ENCODE measurements at regions not wholly inside any gene's neighbourhood (a gene's known extent, or its start where the extent isn't known, plus 50 kb on each side); places are given as distances from the start of the nearest gene placed in this dataset.
A peak's percentile ranks its signal among the peaks of the same experiment; 100 is the strongest.
"Not testable (repeated sequence)": the region's sequence is repeated elsewhere in the genome, so short reads cannot be mapped to it uniquely, and the experiment has no call there.

GRCh38 chr20:50329981-50330503, 139.4 kb downstream of the CEBPB start:
- no peak for DNase-seq (ENCODE audit: low read depth)
- H3K4me3 ChIP-seq (ENCODE audit: low read depth, low read length), result no peak overlapping the region
- no peak for TF ChIP-seq CTCF (conservative IDR thresholded peaks at IDR 0.05; ENCODE audit: low read depth, low read length)

- TF ChIP-seq CTCF (conservative IDR thresholded peaks at IDR 0.05; ENCODE audit: low read depth, low read length), result no peak
- no peak for DNase-seq (ENCODE audit: low read depth)
- H3K4me3 ChIP-seq (ENCODE audit: low read depth, low read length), result no peak overlapping the region
Observed at GRCh38 chr20:50330504-50331313, 140.1 kb downstream of the CEBPB start.

- no peak for TF ChIP-seq CTCF (conservative IDR thresholded peaks at IDR 0.05; ENCODE audit: low read depth, low read length)
- no peak for DNase-seq (ENCODE audit: low read depth)
- H3K4me3 ChIP-seq (ENCODE audit: low read depth, low read length), result no peak overlapping the region
Observed at GRCh38 chr20:50331469-50332363, 141.1 kb downstream of the CEBPB start.

- no peak for TF ChIP-seq CTCF (conservative IDR thresholded peaks at IDR 0.05; ENCODE audit: low read depth, low read length)
- no peak for DNase-seq (ENCODE audit: low read depth)
- no peak overlapping the region for H3K4me3 ChIP-seq (ENCODE audit: low read depth, low read length)
Observed at GRCh38 chr20:50332491-50332980, 141.9 kb downstream of the CEBPB start.

GRCh38 chr20:50333131-50333670, 142.6 kb downstream of the CEBPB start:
- H3K4me3 ChIP-seq (ENCODE audit: low read depth, low read length), result no peak overlapping the region
- no peak for DNase-seq (ENCODE audit: low read depth)
- no peak for TF ChIP-seq CTCF (conservative IDR thresholded peaks at IDR 0.05; ENCODE audit: low read depth, low read length)

- no peak overlapping the region for H3K4me3 ChIP-seq (ENCODE audit: low read depth, low read length)
- no peak for TF ChIP-seq CTCF (conservative IDR thresholded peaks at IDR 0.05; ENCODE audit: low read depth, low read length)
- peak; percentile 63 for DNase-seq (ENCODE audit: low read depth)
Observed at GRCh38 chr20:50333812-50334211, 143.2 kb downstream of the CEBPB start.

GRCh38 chr20:50334512-50334911, 143.9 kb downstream of the CEBPB start:
- H3K4me3 ChIP-seq (ENCODE audit: low read depth, low read length); DNase-seq (ENCODE audit: low read depth): not testable (repeated sequence)
